IMR-90 (cell line): ENCODE measurements at regions not wholly inside any gene's neighbourhood (a gene's known extent, or its start where the extent isn't known, plus 50 kb on each side); places are given as distances from the start of the nearest gene placed in this dataset.

Source experiments
- ATAC-seq: fragments of 200-7000 bp; cut with Tn5 transposase; 2 replicates; pipeline ENCODE4 v1.9.1; 2020; ENCODE audit warnings: low read depth, mild to moderate bottlenecking, moderate library complexity
- BruUV-seq: library from RNA; stranded (reverse); fragments of 400-500 nt; replicated peaks from 2 replicates; lab custom pipeline; 2021; lab: Mats Ljungman, UMichigan
- CTCF ChIA-PET: fragments of 300-600 bp; formaldehyde crosslinking; extraction: SDS; loops from one replicate; lab custom pipeline; 2021; ENCODE audit warnings: antibody characterized with exemption; lab: Yijun Ruan, JAX
- POLR2A ChIA-PET: fragments of 300-600 bp; sonication (Branson Sonifier 250); formaldehyde crosslinking; loops from one replicate; lab custom pipeline; 2022; ENCODE audit warnings: antibody characterized with exemption; ENCODE audit not compliant: unreplicated experiment; lab: Charles Lee
- DNase-seq: peaks from one replicate; pipeline ENCODE4 v3.0.0; 2013
- H2AFZ ChIP-seq: replicated peaks from 2 replicates; pipeline ENCODE3; 2013; ENCODE audit warnings: low read length, mild to moderate bottlenecking; ENCODE audit not compliant: poor library complexity
- H2AK5ac ChIP-seq: 2 replicates; pipeline ENCODE4 v1.6.1; 2013; ENCODE audit warnings: low read depth, low read length, inconsistent platforms
- H2AK9ac ChIP-seq: replicated peaks from 2 replicates; pipeline ENCODE3; 2013; ENCODE audit warnings: mild to moderate bottlenecking, low read depth, low read length, moderate library complexity; ENCODE audit not compliant: poor library complexity
- H2BK120ac ChIP-seq: 2 replicates; pipeline ENCODE4 v1.6.1; 2013; ENCODE audit warnings: low read depth, low read length, inconsistent platforms
- H2BK15ac ChIP-seq: 3 replicates; pipeline ENCODE4 v1.6.1; 2013; ENCODE audit warnings: low read depth, low read length, inconsistent platforms
- H2BK20ac ChIP-seq: 2 replicates; pipeline ENCODE4 v1.6.1; 2013; ENCODE audit warnings: low read depth, mild to moderate bottlenecking, inconsistent platforms, low read length, moderate library complexity
- H2BK5ac ChIP-seq: 2 replicates; pipeline ENCODE4 v1.6.1; 2013; ENCODE audit warnings: mild to moderate bottlenecking, low read depth, low read length, inconsistent platforms; ENCODE audit not compliant: poor library complexity, severe bottlenecking
- H3K14ac ChIP-seq: replicated peaks from 2 replicates; pipeline ENCODE4 v1.6.1; 2013; ENCODE audit warnings: low read depth, low read length, inconsistent platforms
- H3K18ac ChIP-seq: 2 replicates; pipeline ENCODE4 v1.6.1; 2013; ENCODE audit warnings: low read depth, low read length, control low read depth
- H3K23ac ChIP-seq: 2 replicates; pipeline ENCODE4 v1.6.1; 2013; ENCODE audit warnings: low read depth, low read length, inconsistent platforms
- H3K27ac ChIP-seq: 2 replicates; pipeline ENCODE4 v1.5.1; 2013; ENCODE audit warnings: mild to moderate bottlenecking, control low read depth, low read length; ENCODE audit not compliant: insufficient read depth
- H3K27me3 ChIP-seq: 2 replicates; pipeline ENCODE4 v1.6.1; 2013; ENCODE audit warnings: low read length; ENCODE audit not compliant: control insufficient read depth, insufficient read depth
- H3K36me3 ChIP-seq: 2 replicates; pipeline ENCODE4 v1.6.1; 2013; ENCODE audit warnings: low read length, mixed read lengths; ENCODE audit not compliant: control insufficient read depth, insufficient read depth
- H3K4ac ChIP-seq: 2 replicates; pipeline ENCODE4 v1.6.1; 2013; ENCODE audit warnings: low read depth, low read length, inconsistent platforms
- H3K4me1 ChIP-seq: 2 replicates; pipeline ENCODE4 v1.6.1; 2013; ENCODE audit warnings: low read length, mixed read lengths; ENCODE audit not compliant: control insufficient read depth, insufficient read depth
- H3K4me2 ChIP-seq: 2 replicates; pipeline ENCODE4 v1.6.1; 2013; ENCODE audit warnings: low read depth, mild to moderate bottlenecking, control low read depth, low read length, moderate library complexity
- H3K4me3 ChIP-seq: 2 replicates; pipeline ENCODE4 v1.5.1; 2013; ENCODE audit warnings: low read depth, mild to moderate bottlenecking, control low read depth, low read length, moderate library complexity; ENCODE audit not compliant: insufficient read depth
- H3K56ac ChIP-seq: 2 replicates; pipeline ENCODE4 v1.6.1; 2013; ENCODE audit warnings: low read length, inconsistent platforms; ENCODE audit not compliant: insufficient read depth; ENCODE audit errors: extremely low read depth
- H3K79me1 ChIP-seq, 2 experiments: 2 replicates each; pipeline ENCODE4 v1.6.1; 2013; ENCODE audit warnings: low read length in 2 of 2, inconsistent platforms in 1 of 2, low read depth in 1 of 2
- H3K9ac ChIP-seq: 2 replicates; pipeline ENCODE4 v1.6.1; 2013; ENCODE audit warnings: low read depth, low read length, control low read depth
- H3K9me1 ChIP-seq: 2 replicates; pipeline ENCODE4 v1.6.1; 2013; ENCODE audit warnings: low read length, inconsistent platforms; ENCODE audit not compliant: insufficient read depth
- H3K9me3 ChIP-seq: 2 replicates; pipeline ENCODE4 v1.6.1; 2013; ENCODE audit warnings: low read length; ENCODE audit not compliant: control insufficient read depth, insufficient read depth
- H4K20me1 ChIP-seq: 2 replicates; pipeline ENCODE4 v1.6.1; 2013; ENCODE audit warnings: low read length, inconsistent platforms; ENCODE audit not compliant: insufficient read depth
- H4K5ac ChIP-seq: 2 replicates; pipeline ENCODE4 v1.6.1; 2013; ENCODE audit warnings: mild to moderate bottlenecking, low read depth, low read length, control low read depth
- H4K8ac ChIP-seq, 2 experiments: 2 replicates each; pipeline ENCODE4 v1.6.1; 2013; ENCODE audit warnings: low read depth in 2 of 2, low read length in 2 of 2, control low read depth in 1 of 2, inconsistent platforms in 1 of 2
- H4K91ac ChIP-seq: 2 replicates; pipeline ENCODE4 v1.6.1; 2013; ENCODE audit warnings: low read depth, low read length, inconsistent platforms; ENCODE audit not compliant: insufficient read depth
- RAD21 ChIP-seq: IDR thresholded peaks from 2 replicates; pipeline ENCODE4 v1.6.1; 2012; ENCODE audit warnings: low read length, improper control_type of control experiment
- RFX5 ChIP-seq: IDR thresholded peaks from 2 replicates; pipeline ENCODE4 v1.8.0; 2012; ENCODE audit warnings: low read depth, mild to moderate bottlenecking, low read length, moderate library complexity
- SMC3 ChIP-seq: fragments of 150-350 bp; IDR thresholded peaks from 2 replicates; pipeline ENCODE4 v1.6.1; 2016; ENCODE audit warnings: low read depth, mild to moderate bottlenecking, antibody characterized with exemption, low read length, moderate library complexity
- WGBS, 2 experiments: methylation state at CpG; one replicate each; pipeline versions ENCODE4 v1.1.5 to v1.1.7; 2013; ENCODE audit warnings: missing lambda C conversion rate in 2 of 2; ENCODE audit not compliant: insufficient read length in 1 of 2; ENCODE audit errors: extremely low coverage in 2 of 2; 5-methylcytosine and 5-hydroxymethylcytosine counted together
- dilution Hi-C: fragments of 300-500 bp; cut with HindIII; formaldehyde crosslinking; loops from one replicate; pipeline ENCODE4 v1.14.3; 2018; ENCODE audit warnings: low sequenced_read_pairs; ENCODE audit not compliant: unreplicated experiment
- in situ Hi-C: fragments of 300-500 bp; cut with MboI; formaldehyde crosslinking; loops from 3 replicates; pipeline ENCODE4 v1.14.3; 2019; ENCODE audit warnings: low sequenced_read_pairs, inconsistent platforms, mixed read lengths
- intact Hi-C: fragments of 100-400 bp; cut with micrococcal nuclease; formaldehyde crosslinking; loops from 2 replicates; pipeline ENCODE4 v1.10.0; 2022
- TF ChIP-seq, protein P1 (sequence below): fragments of 150-350 bp; IDR thresholded peaks from 2 replicates; pipeline ENCODE4 v1.6.1; 2017; ENCODE audit warnings: mild to moderate bottlenecking, antibody characterized with exemption, low read length, low read depth

DNA sequence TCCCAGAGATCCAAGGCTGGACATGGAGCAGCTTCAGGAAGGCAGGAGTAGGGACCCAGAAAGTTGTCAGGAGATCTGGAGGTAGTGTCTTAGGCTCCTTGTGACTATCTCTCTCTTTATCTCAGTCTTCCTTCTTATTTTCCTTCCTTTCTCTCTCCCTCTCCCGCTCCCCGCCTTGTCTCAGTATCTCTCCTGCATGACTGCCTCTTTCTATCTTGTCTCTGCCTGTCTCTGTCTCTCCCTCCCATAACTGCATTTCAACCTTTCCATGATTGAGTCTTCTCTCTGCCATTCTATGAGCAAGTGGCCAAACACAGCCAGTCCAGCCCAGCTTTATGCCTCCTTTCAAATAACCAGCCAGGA is 61.0 kb upstream of the NEK6 start:
- H2AK5ac ChIP-seq: no peak overlapping the region
- DNase-seq (no peak), ATAC-seq (no peak)
- no peak overlapping the region for H3K27ac ChIP-seq
- H4K20me1 ChIP-seq: no peaks in the 10 kb centered on the region
- H3K9ac ChIP-seq: no peak overlapping the region
- no peak overlapping the region for H3K4ac ChIP-seq
- no peak overlapping the region for H3K23ac ChIP-seq
- ChIA-PET CTCF (no interaction called here), POLR2A (no interaction called here)
- no peak overlapping the region for H4K91ac ChIP-seq
- H2AFZ ChIP-seq: no peak overlapping the region
- no peak overlapping the region for H3K14ac ChIP-seq
- no peak overlapping the region for H3K4me3 ChIP-seq
- no peaks in the 10 kb centered on the region for H3K36me3 ChIP-seq
- no peak overlapping the region for H2BK15ac ChIP-seq
- H3K18ac ChIP-seq: no peak overlapping the region
- H4K5ac ChIP-seq: no peak overlapping the region
- 100% methylated on average over 1 of the region's 2 CpGs; no CpG with 5 or more reads in 1 of the 2 experiments for WGBS, 2 experiments
- no peaks in the 10 kb centered on the region for H3K79me1 ChIP-seq
- in situ Hi-C loops (no loop called here), dilution Hi-C loops (no loop called here), intact Hi-C loops (no loop called here)
- no TSS peak for BruUV-seq
- no peak overlapping the region for H2BK120ac ChIP-seq
- peaks cover 23% of the 10 kb centered on the region for H3K27me3 ChIP-seq
- peaks cover 8% of the 10 kb centered on the region for H3K9me3 ChIP-seq
- no peak overlapping the region for H2AK9ac ChIP-seq
- no peak overlapping the region for H3K4me2 ChIP-seq
- no peak overlapping the region for H2BK5ac ChIP-seq
- no peak overlapping the region for H3K56ac ChIP-seq
- H3K9me1 ChIP-seq: no peaks in the 10 kb centered on the region
- H2BK20ac ChIP-seq: no peak overlapping the region
- TF ChIP-seq SMC3 (no peak), RFX5 (no peak), RAD21 (no peak)
- TF ChIP-seq, protein P1, sequence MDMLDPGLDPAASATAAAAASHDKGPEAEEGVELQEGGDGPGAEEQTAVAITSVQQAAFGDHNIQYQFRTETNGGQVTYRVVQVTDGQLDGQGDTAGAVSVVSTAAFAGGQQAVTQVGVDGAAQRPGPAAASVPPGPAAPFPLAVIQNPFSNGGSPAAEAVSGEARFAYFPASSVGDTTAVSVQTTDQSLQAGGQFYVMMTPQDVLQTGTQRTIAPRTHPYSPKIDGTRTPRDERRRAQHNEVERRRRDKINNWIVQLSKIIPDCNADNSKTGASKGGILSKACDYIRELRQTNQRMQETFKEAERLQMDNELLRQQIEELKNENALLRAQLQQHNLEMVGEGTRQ: no peak
- H4K8ac ChIP-seq: no peak overlapping the region
- H3K4me1 ChIP-seq: no peaks in the 10 kb centered on the region
